ENCODE measurements at regions not wholly inside any gene's neighbourhood (a gene's known extent, or its start where the extent isn't known, plus 50 kb on each side); places are given as distances from the start of the nearest gene placed in this dataset.

- TF ChIP-seq, protein P1, sequence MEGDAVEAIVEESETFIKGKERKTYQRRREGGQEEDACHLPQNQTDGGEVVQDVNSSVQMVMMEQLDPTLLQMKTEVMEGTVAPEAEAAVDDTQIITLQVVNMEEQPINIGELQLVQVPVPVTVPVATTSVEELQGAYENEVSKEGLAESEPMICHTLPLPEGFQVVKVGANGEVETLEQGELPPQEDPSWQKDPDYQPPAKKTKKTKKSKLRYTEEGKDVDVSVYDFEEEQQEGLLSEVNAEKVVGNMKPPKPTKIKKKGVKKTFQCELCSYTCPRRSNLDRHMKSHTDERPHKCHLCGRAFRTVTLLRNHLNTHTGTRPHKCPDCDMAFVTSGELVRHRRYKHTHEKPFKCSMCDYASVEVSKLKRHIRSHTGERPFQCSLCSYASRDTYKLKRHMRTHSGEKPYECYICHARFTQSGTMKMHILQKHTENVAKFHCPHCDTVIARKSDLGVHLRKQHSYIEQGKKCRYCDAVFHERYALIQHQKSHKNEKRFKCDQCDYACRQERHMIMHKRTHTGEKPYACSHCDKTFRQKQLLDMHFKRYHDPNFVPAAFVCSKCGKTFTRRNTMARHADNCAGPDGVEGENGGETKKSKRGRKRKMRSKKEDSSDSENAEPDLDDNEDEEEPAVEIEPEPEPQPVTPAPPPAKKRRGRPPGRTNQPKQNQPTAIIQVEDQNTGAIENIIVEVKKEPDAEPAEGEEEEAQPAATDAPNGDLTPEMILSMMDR (IDR thresholded peaks at IDR 0.05; ENCODE audit: insufficient read depth, low read length) = no peak
- TF ChIP-seq REST (IDR thresholded peaks at IDR 0.05; ENCODE audit: insufficient replicate concordance, low read depth) = no peak
Measured at GRCh38 chr1:172843444-172843843, 184.5 kb downstream of the FASLG start.
